WERI-Rb-1 (cell line): ENCODE measurements at regions not wholly inside any gene's neighbourhood (a gene's known extent, or its start where the extent isn't known, plus 50 kb on each side); places are given as distances from the start of the nearest gene placed in this dataset.
"Not testable (repeated sequence)": the region's sequence is repeated elsewhere in the genome, so short reads cannot be mapped to it uniquely, and the experiment has no call there.

Experiments used
- DNase-seq: peaks from one replicate; pipeline ENCODE4 v3.0.0-alpha.2; 2020
- H3K27ac ChIP-seq: fragments of 250-450 bp; sonication (Bioruptor Pico); 2 replicates; pipeline ENCODE4 v1.5.1; 2020; ENCODE audit warnings: mild to moderate bottlenecking, moderate library complexity
- H3K27me3 ChIP-seq: fragments of 250-450 bp; sonication (Bioruptor Pico); 2 replicates; pipeline ENCODE4 v1.5.1; 2021; ENCODE audit warnings: mild to moderate bottlenecking, low read depth, moderate library complexity; ENCODE audit not compliant: insufficient read depth, severe bottlenecking
- H3K36me3 ChIP-seq: fragments of 250-450 bp; sonication (Bioruptor Pico); 2 replicates; pipeline ENCODE4 v1.5.1; 2020; ENCODE audit warnings: mild to moderate bottlenecking, moderate library complexity
- H3K4me3 ChIP-seq: 2 replicates; pipeline ENCODE4 v1.5.1; 2011; ENCODE audit warnings: low read depth, mild to moderate bottlenecking, control low read depth, low read length
- H3K9me3 ChIP-seq: fragments of 250-450 bp; sonication (Bioruptor Pico); 2 replicates; pipeline ENCODE4 v1.5.1; 2021; ENCODE audit warnings: mild to moderate bottlenecking, moderate library complexity; ENCODE audit not compliant: severe bottlenecking

DNA sequence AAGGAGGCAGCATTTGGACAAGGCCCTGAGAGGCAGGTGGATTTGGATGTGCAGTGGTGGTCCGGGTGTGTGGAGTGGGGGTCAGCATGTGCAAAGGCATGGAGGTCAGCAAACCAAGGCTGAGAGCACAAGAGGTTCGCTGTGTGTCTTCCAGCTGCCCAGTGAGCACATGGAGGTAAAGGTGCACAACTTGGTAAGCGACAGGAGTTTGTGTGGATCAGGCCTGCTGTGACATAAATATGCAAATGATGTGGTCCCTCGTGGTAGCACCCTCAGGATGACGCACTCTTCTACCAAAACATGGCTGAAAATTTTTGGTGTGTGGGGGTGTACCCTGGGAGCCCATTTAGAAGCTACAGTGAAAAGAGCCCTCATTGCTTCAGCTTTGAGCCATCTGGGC lies 271.0 kb upstream of the PLGLB2 start:
- H3K27ac ChIP-seq, H3K27me3 ChIP-seq, H3K36me3 ChIP-seq, DNase-seq, H3K4me3 ChIP-seq, H3K9me3 ChIP-seq: not testable (repeated sequence)

DNA sequence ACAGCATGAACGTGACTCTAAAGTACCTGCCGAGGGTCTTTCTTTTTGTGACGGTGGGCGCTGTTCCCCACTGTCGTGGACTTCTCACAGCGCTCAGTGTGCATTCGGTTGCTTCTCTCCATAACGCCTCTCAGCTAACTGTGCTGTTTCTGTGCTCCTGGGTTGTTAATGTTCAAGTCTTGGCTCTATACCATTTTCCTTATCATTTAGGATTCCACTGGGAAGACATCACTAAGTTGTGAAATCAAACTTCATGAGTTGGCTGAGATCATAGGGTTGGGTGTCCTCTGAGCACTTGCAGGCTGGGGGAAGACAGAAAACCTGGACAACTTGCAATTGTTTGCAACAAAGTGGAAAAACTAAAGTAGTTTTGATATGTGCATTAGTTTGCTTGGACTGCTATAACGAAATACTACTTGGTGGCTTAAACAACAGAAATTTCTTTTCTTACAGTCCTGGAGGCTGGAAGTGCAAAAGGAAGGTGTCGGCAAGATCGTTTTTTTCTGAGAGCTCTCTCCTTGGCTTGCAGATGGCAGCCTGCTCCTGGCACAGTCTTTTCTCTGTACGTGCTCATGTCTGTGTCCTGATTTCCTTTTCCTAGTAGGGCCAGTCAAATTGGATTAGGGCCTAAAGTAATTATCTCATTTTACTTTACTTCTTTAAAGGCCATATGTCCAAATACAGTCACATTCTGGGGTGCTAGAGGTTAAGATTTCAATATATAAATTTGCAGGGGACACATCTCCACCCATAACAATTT lies 270.0 kb upstream of the PLGLB2 start:
- DNase-seq, H3K36me3 ChIP-seq, H3K9me3 ChIP-seq, H3K4me3 ChIP-seq, H3K27me3 ChIP-seq, H3K27ac ChIP-seq: not testable (repeated sequence)

DNA sequence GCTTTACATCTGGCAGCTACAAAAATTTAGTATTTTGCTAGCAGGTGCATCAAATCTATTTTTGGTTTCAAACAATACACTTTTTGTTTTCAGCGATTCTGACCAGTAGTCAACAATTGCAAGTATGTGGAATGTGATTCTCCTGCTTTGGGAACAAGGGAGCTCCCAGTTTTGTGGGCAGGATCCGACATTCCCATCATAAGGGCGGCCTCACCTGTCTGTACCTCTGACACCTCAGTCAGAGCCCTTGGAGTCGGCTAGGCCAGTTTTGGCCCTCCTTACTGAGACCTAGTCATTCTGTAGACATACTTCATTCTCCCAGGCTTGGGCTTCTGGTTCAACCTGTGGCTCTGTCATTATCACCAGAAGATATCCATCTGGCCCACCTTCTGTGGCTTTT lies 269.0 kb upstream of the PLGLB2 start:
- DNase-seq, H3K27me3 ChIP-seq, H3K36me3 ChIP-seq, H3K4me3 ChIP-seq, H3K27ac ChIP-seq, H3K9me3 ChIP-seq: not testable (repeated sequence)

DNA sequence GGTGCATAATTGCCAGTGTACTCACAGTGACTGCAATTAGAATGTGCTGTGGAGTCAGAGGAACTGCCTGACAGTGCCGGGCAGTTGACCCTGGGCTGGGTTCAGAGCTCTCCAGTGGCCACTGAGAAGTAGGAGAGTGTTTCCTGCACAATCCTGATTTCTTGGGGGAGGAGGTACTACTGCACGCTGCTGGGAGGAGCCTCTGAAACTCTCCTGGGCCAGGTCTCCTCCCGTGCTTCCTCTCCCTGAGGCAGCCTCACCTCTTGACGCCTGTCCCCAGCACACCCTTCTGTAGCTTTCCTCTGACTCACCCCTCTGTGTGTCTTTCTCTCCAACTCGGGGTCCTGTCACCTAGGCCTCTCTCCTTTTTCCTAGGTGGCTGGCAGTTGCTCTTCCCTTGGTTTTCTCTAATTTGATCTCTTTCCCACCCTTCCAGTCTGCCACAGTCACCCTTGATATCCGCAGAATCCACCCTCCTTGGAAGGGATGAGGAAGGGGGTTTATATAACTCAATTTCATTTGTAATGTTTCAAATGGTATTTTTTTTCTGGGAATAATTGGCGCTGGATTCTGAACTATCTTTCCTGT lies 264.7 kb upstream of the PLGLB2 start:
- H3K9me3 ChIP-seq, H3K27me3 ChIP-seq, H3K4me3 ChIP-seq, H3K36me3 ChIP-seq, H3K27ac ChIP-seq, DNase-seq: not testable (repeated sequence)

DNA sequence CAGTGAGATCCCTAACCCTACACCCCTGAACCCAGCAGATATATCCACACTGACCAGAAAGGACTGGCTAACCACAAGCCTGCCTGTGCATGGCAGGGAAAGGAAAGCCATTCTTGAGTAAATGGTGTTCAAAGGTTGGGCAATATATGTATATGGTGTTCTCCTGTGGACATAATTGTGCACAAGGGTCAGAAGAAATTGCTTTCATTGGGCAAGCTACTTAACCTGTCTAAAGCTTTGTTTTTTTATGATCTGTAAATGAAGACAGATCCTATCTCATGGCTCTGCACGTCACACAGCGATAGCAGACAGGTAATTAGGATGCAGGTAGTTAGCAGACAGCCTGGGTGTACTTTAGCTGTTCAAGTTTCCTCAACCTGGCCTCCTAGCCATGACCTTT lies 263.5 kb upstream of the PLGLB2 start:
- H3K27me3 ChIP-seq, H3K9me3 ChIP-seq, H3K36me3 ChIP-seq, H3K27ac ChIP-seq, H3K4me3 ChIP-seq, DNase-seq: not testable (repeated sequence)

DNA sequence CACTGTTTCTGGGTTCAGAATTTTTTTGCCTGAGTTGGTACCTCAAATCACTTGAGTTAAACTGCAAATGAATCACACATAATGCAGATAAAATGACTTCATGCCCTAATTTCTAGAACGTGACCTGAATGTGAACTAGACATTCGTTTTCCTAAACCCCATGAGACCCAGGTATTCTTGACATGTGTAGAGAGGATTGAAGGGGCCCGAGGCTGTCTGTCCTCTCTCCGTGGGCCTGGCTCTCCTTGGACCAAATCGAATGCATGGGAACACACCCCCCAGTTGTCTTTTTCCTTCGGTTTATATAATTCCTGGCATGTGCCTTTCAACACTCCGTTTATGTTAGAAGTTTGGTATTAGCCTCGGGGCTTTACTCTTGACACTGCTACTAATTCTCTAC lies 262.4 kb upstream of the PLGLB2 start:
- H3K36me3 ChIP-seq, H3K27ac ChIP-seq, H3K9me3 ChIP-seq, DNase-seq, H3K27me3 ChIP-seq, H3K4me3 ChIP-seq: not testable (repeated sequence)

DNA sequence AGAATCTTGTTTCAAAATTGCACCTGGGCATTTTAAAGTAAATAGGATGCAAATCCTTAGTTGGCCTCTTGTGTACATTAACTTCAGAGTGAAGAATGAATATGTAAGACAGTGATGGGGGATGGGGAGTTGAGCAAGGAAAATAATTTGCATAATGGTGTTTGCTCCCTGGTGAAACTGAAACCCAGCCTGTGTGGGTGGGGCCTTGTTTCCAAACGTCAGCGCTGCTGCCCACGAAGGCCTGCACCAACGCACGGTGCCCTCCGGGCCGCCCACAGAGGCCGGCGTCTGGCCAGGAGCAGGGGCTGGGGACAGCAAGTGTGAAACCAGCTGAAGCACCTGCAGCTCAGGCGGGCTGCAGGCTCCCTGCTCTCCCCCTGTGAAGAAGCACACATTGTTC lies 262.0 kb upstream of the PLGLB2 start:
- not testable (repeated sequence) for H3K36me3 ChIP-seq, H3K27me3 ChIP-seq, DNase-seq, H3K9me3 ChIP-seq, H3K27ac ChIP-seq, H3K4me3 ChIP-seq

DNA sequence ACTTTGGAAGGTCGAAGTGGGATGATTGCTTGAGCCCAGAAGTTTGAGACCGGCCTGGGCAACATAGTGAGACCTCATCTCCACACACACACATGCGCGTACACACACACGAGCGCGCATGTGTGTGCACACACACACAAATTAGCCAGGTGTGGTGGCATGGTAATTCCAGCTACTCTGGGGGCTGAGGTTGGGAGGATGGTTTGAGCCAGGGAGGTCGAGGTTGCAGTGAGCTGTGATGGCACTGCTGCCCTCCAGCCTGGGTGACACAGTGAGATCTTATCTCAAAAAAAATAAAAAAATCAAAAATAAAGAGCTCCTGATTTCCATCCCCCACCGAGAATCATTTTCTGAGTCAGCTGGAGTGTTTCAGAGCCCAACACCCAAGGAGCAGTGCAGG lies 261.5 kb upstream of the PLGLB2 start:
- not testable (repeated sequence) for H3K4me3 ChIP-seq, H3K27me3 ChIP-seq, H3K36me3 ChIP-seq, H3K27ac ChIP-seq, DNase-seq, H3K9me3 ChIP-seq

DNA sequence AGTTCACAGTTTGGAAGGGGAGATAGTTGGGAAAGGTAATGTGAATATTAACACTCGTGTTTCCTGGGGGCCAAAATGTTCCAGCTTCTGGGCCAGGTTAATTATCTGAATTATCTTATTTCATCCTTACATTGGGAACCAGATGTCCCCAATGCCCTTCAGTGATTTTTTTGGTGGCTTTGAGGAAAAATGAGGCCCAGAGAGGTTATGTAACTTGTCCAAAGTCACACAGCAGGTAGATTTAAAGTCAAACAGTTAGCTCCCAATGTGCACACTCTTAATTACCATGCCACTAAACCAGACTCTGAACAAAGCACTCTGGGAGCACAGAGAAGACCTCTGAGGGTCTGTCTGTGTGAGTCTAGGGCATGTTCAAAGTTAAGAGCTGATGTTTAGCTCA lies 259.9 kb upstream of the PLGLB2 start:
- not testable (repeated sequence) for H3K4me3 ChIP-seq, DNase-seq, H3K36me3 ChIP-seq, H3K27me3 ChIP-seq, H3K9me3 ChIP-seq, H3K27ac ChIP-seq

DNA sequence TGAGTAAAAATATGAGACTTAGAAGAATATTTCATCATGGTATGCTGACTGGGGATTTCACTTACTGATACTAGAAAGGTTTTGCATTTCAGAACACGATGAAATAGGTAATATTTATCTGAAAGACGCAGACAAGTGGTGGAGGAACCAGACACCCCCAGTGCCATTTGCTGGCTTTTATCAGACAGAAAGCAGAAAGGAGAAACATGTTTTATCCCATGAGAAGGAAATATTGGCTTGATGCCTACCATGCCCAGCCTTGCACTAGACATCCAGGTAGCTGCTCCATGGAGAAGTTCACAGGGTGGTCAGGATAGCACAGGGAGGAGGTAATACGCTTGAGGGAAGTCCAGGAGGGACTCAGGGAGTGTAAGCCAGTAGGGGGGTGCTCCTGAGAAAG lies 258.9 kb upstream of the PLGLB2 start:
- H3K27me3 ChIP-seq, DNase-seq, H3K27ac ChIP-seq, H3K9me3 ChIP-seq, H3K4me3 ChIP-seq, H3K36me3 ChIP-seq: not testable (repeated sequence)

DNA sequence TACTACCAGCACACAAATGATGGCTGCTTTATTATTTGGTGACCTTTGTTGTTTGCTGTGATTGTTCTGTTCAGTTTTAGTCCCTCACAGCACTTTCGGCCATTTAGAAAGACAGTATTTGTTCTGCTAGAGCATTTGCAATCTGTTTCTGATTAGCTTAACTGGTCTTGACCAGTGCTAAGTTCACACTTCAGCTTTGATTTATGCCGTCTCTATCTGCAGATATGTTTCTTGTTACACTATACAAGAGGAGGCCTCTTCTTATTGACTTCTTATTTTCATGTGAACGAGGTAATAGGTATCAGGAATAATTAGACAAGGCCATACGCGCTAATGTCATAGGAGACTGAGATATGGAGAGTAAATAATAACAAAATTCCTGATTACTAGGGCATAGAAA lies 253.0 kb upstream of the PLGLB2 start:
- H3K4me3 ChIP-seq, H3K36me3 ChIP-seq, DNase-seq, H3K27me3 ChIP-seq, H3K9me3 ChIP-seq, H3K27ac ChIP-seq: not testable (repeated sequence)

DNA sequence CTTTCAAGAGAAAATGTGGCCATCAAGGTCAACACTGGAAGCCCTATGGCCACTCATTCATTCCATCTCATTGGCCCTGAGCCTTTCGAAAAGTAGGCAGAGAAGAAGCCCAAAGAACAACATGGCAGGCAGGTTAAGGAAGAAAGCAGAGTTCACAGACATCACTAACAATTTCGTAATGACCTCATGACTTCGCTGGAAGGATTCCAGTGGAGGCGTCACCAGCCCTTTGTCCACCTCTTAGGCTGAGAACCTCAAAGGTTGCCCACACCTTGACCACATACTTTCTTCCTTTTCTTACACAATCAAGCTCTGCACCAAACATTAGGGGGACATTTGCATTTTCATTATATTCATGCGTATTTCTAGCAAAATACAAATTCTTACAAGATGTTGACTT lies 252.4 kb upstream of the PLGLB2 start:
- not testable (repeated sequence) for H3K9me3 ChIP-seq, H3K27ac ChIP-seq, H3K27me3 ChIP-seq, H3K36me3 ChIP-seq, DNase-seq, H3K4me3 ChIP-seq

DNA sequence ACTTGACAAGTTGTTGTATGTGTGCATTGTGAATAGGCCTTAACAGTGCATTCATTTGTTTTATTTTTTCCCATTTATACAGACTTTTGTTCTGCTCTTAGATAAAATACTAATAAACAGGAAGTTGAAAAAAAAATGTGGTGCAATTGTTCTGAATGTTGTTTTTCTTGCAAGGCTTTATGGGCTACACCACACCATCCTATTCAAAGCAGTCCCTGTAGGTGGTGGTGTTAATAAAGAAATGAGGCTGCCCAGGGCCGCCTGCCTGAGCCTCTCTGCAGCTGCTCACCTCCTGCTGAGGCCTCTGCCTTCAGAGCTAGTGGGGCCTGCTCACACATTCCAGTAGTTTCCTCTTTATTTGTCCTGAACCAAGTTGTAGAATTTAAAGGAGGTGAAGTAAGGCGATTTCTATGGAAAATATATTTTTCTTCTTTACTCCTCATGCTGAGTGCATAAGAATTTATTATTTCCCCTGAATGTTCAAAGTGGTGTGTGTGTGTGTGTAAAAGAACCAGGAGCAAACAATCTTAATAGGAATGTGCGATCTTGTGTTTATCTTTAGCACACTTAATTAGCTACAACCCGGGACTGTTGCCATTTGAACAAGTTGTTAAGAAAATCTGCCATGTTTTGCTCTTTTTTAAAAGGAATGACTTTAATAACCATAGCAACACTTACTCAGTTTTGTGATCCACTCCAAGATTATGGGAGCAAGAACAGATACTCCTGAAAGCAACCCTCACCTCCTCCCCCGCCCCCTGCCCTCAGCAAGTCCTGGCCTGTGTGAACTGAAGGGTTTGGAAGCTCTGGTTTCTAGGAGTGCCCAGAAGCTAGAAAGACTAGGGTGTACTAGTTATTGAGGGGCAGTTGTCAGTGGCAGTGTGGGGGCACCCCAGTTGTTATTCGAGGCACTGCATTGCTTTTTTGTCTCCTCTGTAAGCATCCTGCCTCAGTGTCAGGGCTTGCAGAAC lies 251.6 kb upstream of the PLGLB2 start:
- not testable (repeated sequence) for H3K4me3 ChIP-seq, H3K36me3 ChIP-seq, H3K27me3 ChIP-seq, H3K27ac ChIP-seq, DNase-seq, H3K9me3 ChIP-seq

DNA sequence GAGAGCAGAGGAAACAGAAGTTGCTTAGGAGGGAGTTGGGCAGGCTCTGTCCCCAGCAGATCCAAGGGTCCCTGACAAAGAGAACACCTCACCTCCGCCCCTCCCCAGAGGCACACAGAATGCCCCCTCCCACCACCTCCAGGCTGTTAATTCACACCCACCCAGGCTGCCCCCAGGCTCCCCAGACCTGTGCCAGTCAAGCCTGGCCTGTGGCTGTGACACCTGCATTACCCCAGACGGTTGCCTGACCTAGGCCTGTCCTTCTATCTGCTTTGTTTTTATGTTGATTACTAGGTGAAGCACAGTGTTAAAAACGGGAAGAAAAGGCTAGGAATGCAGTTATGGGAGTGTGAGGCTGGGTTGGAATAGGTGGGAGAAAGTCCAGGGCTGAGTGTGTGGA lies 250.8 kb upstream of the PLGLB2 start:
- H3K36me3 ChIP-seq, H3K27me3 ChIP-seq, H3K27ac ChIP-seq, H3K9me3 ChIP-seq, DNase-seq, H3K4me3 ChIP-seq: not testable (repeated sequence)
